ENCODE measurements at regions not wholly inside any gene's neighbourhood (a gene's known extent, or its start where the extent isn't known, plus 50 kb on each side); places are given as distances from the start of the nearest gene placed in this dataset.

DNA sequence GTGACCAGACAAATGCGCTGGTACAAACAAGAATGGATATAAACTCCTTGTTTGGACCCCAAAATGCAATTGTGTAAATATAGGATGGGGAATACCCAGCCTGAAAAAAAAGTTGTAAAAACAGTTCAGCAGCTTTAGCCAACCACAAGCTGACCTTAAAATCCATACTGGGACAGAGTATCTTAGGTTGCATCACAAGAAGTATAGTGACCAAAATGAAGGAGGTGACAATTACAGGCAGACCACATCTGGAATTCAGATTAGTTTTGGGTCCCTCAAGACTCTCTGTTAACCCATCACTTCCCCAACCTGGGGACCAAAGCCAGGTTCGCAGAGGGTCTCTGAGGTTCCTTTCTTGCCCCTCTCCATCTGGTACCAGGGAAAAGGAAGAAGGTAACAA lies 115.9 kb upstream of the PRR20G start:
- TF ChIP-seq, protein P1, sequence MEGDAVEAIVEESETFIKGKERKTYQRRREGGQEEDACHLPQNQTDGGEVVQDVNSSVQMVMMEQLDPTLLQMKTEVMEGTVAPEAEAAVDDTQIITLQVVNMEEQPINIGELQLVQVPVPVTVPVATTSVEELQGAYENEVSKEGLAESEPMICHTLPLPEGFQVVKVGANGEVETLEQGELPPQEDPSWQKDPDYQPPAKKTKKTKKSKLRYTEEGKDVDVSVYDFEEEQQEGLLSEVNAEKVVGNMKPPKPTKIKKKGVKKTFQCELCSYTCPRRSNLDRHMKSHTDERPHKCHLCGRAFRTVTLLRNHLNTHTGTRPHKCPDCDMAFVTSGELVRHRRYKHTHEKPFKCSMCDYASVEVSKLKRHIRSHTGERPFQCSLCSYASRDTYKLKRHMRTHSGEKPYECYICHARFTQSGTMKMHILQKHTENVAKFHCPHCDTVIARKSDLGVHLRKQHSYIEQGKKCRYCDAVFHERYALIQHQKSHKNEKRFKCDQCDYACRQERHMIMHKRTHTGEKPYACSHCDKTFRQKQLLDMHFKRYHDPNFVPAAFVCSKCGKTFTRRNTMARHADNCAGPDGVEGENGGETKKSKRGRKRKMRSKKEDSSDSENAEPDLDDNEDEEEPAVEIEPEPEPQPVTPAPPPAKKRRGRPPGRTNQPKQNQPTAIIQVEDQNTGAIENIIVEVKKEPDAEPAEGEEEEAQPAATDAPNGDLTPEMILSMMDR (IDR thresholded peaks at IDR 0.05) = no peak
- TF ChIP-seq POLR2AphosphoS5 (IDR thresholded peaks at IDR 0.05) = no peak

All from sigmoid colon (tissue), 4 donors.